T1000 (cell line): ENCODE measurements at regions not wholly inside any gene's neighbourhood (a gene's known extent, or its start where the extent isn't known, plus 50 kb on each side); places are given as distances from the start of the nearest gene placed in this dataset.
"Not testable (repeated sequence)": the region's sequence is repeated elsewhere in the genome, so short reads cannot be mapped to it uniquely, and the experiment has no call there.

ENCODE experiments used
- DNase-seq: peaks from one replicate; lab custom pipeline; 2025; ENCODE audit warnings: mixed read lengths; lab: John Stamatoyannopoulos, UW

- DNase-seq: not testable (repeated sequence)
Observed at GRCh38 chr6:71007298-71007697, 50.4 kb upstream of the B3GAT2 start.

- no peak for DNase-seq
Observed at GRCh38 chr6:71011871-71012371, 55.1 kb upstream of the B3GAT2 start.

- DNase-seq: no peak
Observed at GRCh38 chr6:71012866-71013469, 56.1 kb upstream of the B3GAT2 start.

- DNase-seq: no peak
Observed at GRCh38 chr6:71015392-71015791, 58.5 kb upstream of the B3GAT2 start.

- DNase-seq: no peak
Observed at GRCh38 chr6:71028236-71028876, 71.5 kb upstream of the B3GAT2 start.

- DNase-seq: no peak
Observed at GRCh38 chr6:71028877-71029252, 72.0 kb upstream of the B3GAT2 start.

- DNase-seq: no peak
Observed at GRCh38 chr6:71029555-71029954, 72.7 kb upstream of the B3GAT2 start.

GRCh38 chr6:71031912-71032311 is 75.1 kb upstream of the B3GAT2 start:
- no peak for DNase-seq

- DNase-seq: no peak
Observed at GRCh38 chr6:71033171-71033570, 76.3 kb upstream of the B3GAT2 start.

- no peak for DNase-seq
Observed at GRCh38 chr6:71033890-71034289, 77.0 kb upstream of the B3GAT2 start.

- DNase-seq: no peak
Observed at GRCh38 chr6:71034563-71035345, 77.9 kb upstream of the B3GAT2 start.

- DNase-seq: no peak
Observed at GRCh38 chr6:71035871-71036270, 79.0 kb upstream of the B3GAT2 start.

GRCh38 chr6:71038711-71039344 is 82.0 kb upstream of the B3GAT2 start:
- DNase-seq: no peak

- DNase-seq: no peak
Observed at GRCh38 chr6:71040043-71040442, 83.2 kb upstream of the B3GAT2 start.

- DNase-seq: no peak
Observed at GRCh38 chr6:71040841-71041240, 84.0 kb upstream of the B3GAT2 start.

- DNase-seq: no peak
Observed at GRCh38 chr6:71043902-71044301, 87.0 kb upstream of the B3GAT2 start.

- DNase-seq: no peak
Observed at GRCh38 chr6:71044753-71045152, 87.9 kb upstream of the B3GAT2 start.

GRCh38 chr6:71045296-71045695 is 88.4 kb upstream of the B3GAT2 start:
- no peak for DNase-seq

GRCh38 chr6:71047417-71047816 is 90.6 kb upstream of the B3GAT2 start:
- no peak for DNase-seq

GRCh38 chr6:71048320-71049164 is 91.7 kb upstream of the B3GAT2 start:
- DNase-seq: no peak

GRCh38 chr6:71049198-71049770 is 92.4 kb upstream of the B3GAT2 start:
- no peak for DNase-seq
